Type B pancreatic cell (in vitro differentiated cells): ENCODE measurements at regions not wholly inside any gene's neighbourhood (a gene's known extent, or its start where the extent isn't known, plus 50 kb on each side); places are given as distances from the start of the nearest gene placed in this dataset.

Experiments
- DNase-seq: peaks from one replicate; pipeline ENCODE4 v3.0.0; 2021; ENCODE audit warnings: mixed read lengths; ENCODE audit not compliant: unreplicated experiment; ENCODE audit errors: extremely low spot score
- H3K27ac Mint-ChIP-seq: 2 replicates; pipeline ENCODE4 v1.8.0; 2021; ENCODE audit warnings: mild to moderate bottlenecking, mixed read lengths
- H3K27me3 Mint-ChIP-seq: 2 replicates; pipeline ENCODE4 v1.8.0; 2021; ENCODE audit warnings: mixed read lengths
- H3K36me3 Mint-ChIP-seq: 2 replicates; pipeline ENCODE4 v1.8.0; 2021; ENCODE audit warnings: mixed read lengths
- H3K4me1 Mint-ChIP-seq: one replicate; pipeline ENCODE4 v1.8.0; 2021; ENCODE audit warnings: mixed read lengths; ENCODE audit not compliant: unreplicated experiment
- H3K4me3 Mint-ChIP-seq: 2 replicates; pipeline ENCODE4 v1.8.0; 2021; ENCODE audit warnings: mild to moderate bottlenecking, mixed read lengths
- H3K9me3 Mint-ChIP-seq: 2 replicates; pipeline ENCODE4 v1.8.0; 2021; ENCODE audit warnings: mixed read lengths
- TF ChIP-seq, protein P1 (sequence below): fragments of 200-600 bp; sonication (generic); conservative IDR thresholded peaks from 2 replicates; pipeline ENCODE4 v1.5.0; 2021; ENCODE audit warnings: antibody characterized with exemption, mild to moderate bottlenecking

DNA sequence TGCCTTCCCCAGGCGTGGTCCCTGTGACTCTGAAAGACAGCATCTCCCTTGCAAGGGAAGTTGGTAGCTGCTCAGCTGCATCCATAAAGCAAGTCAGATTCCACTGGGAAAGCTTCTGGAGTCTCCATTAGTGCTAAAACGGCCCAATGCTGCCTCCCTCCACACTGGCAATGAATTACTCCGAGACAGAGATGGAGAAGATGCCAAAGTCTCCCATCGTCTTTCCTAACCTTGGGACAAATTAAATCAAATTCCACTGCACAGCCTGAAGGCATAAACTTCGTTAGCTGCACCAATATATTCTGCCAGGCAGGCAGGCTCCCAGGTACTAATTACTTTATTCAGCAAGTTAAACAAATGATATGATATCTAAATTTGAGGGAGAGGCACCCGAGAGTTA is 106.3 kb upstream of the GJB5 start:
- peaks cover 82% of the 10 kb centered on the region for H3K27me3 Mint-ChIP-seq
- TF ChIP-seq, protein P1, sequence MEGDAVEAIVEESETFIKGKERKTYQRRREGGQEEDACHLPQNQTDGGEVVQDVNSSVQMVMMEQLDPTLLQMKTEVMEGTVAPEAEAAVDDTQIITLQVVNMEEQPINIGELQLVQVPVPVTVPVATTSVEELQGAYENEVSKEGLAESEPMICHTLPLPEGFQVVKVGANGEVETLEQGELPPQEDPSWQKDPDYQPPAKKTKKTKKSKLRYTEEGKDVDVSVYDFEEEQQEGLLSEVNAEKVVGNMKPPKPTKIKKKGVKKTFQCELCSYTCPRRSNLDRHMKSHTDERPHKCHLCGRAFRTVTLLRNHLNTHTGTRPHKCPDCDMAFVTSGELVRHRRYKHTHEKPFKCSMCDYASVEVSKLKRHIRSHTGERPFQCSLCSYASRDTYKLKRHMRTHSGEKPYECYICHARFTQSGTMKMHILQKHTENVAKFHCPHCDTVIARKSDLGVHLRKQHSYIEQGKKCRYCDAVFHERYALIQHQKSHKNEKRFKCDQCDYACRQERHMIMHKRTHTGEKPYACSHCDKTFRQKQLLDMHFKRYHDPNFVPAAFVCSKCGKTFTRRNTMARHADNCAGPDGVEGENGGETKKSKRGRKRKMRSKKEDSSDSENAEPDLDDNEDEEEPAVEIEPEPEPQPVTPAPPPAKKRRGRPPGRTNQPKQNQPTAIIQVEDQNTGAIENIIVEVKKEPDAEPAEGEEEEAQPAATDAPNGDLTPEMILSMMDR: no peak
- no peak overlapping the region for H3K4me3 Mint-ChIP-seq

DNA sequence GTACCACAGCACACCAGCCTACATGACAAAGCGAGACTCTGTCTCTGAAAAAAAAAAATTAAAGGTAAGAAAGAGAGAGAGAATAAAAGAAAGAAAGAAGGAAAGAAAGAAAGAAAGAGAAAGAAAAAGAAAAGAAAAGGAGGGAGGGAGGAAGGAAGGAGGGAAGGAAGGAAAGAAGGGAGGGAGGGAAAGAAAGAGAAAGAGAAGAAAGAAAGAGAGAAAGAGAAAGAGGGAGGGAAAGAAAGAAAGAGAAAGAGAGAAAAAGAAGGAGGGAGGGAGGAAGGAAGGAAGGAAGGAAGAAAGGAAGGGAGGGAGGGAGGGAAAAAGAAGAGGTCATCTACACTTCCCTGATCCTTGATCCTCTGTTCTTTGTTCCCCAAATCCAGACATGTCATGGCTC is 104.8 kb upstream of the GJB5 start:
- DNase-seq: no peak
- H3K27ac Mint-ChIP-seq: no peak overlapping the region
- H3K27me3 Mint-ChIP-seq: peaks cover 83% of the 10 kb centered on the region
- TF ChIP-seq, protein P1: no peak
- H3K4me3 Mint-ChIP-seq: no peak overlapping the region
- H3K36me3 Mint-ChIP-seq: no peaks in the 10 kb centered on the region
- H3K4me1 Mint-ChIP-seq: no peaks in the 10 kb centered on the region
- H3K9me3 Mint-ChIP-seq: no peaks in the 10 kb centered on the region

More for the DNA sequence above, 106.3 kb upstream of the GJB5 start:
- no peak for DNase-seq
- H3K9me3 Mint-ChIP-seq: no peaks in the 10 kb centered on the region
- no peak overlapping the region for H3K27ac Mint-ChIP-seq
- H3K36me3 Mint-ChIP-seq: no peaks in the 10 kb centered on the region
- no peaks in the 10 kb centered on the region for H3K4me1 Mint-ChIP-seq

DNA sequence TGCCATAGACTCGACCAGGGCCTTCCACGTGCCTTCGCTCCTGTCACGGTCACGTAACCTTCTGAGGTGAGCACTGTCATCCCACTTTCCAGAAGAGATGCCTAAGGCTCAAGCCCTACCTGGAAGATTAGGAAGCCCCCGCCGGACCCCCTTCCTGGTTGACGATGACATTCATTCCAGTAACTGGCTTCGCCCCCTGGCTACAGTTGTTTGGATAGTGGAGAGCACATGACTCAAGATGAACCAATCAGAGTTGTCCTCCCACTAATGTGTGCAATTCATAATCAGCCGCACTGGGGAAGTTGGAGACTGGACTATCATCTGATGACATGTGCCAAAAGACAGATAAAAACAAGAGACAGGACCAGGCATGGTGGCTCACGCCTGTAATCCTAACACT is 104.0 kb upstream of the GJB5 start:
- DNase-seq: no peak
- Mint-ChIP-seq H3K4me1 (no peaks in the 10 kb centered on the region), H3K4me3 (no peak overlapping the region), H3K36me3 (no peaks in the 10 kb centered on the region), H3K27me3 (peaks cover 83% of the 10 kb centered on the region), H3K9me3 (no peaks in the 10 kb centered on the region), H3K27ac (no peak overlapping the region)
- TF ChIP-seq, protein P1: no peak

DNA sequence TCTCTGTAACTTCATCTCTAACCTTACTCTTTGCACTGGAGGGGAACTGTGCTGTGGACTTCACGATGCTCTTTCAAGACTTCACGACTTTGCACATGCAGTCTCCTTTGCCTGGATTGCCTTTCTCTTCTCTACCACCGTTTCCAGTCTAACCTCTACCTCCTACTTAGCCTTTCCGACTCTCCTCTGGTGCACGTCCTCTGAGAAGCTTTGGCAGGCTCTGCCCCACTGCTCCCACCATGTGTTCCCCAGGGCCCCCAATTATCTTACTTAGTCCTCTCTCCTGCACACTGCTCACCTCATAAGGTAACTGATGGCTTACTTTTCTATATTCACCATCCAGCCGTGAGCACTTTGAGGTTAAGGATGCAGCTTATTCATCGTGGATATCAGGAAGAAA is 101.7 kb upstream of the GJB5 start:
- TF ChIP-seq, protein P1: no peak
- no peak for DNase-seq
- no peak overlapping the region for H3K4me3 Mint-ChIP-seq
- H3K4me1 Mint-ChIP-seq: no peaks in the 10 kb centered on the region
- peaks cover 81% of the 10 kb centered on the region for H3K27me3 Mint-ChIP-seq
- no peak overlapping the region for H3K27ac Mint-ChIP-seq
- no peaks in the 10 kb centered on the region for H3K36me3 Mint-ChIP-seq
- no peaks in the 10 kb centered on the region for H3K9me3 Mint-ChIP-seq

DNA sequence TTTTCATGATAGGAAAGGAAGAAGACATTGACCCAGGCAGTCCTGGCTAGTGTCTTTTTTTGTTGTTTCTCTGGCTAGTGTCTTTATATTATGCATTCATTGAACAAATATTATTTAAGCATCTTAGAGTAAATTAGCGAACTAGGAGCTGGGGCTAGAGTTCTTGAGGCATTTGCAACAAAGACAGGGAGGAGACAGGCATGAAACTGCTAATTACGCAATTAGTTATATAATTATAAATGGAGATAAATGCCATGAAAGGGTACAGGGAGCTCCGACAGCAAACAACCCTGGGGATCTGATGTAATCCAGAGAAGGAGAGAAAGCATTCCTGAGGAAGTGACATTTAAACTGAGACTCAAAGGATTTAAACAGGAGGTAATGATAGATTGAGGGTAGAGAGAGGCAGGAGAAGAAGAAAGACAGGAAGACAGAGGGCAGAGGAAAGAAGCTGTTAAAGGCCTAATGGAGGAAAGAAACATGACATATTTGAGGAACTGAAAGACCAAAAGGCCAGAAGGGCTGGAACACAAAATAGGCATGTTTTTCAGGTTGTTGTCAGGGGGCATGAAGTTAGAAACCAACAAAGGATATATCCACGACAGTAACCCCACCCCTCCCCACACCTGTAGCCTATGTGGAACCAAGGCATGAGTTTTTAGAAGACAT is 99.5 kb upstream of the GJB5 start:
- no peak overlapping the region for H3K27ac Mint-ChIP-seq
- H3K36me3 Mint-ChIP-seq: no peaks in the 10 kb centered on the region
- no peak for DNase-seq
- peaks cover 76% of the 10 kb centered on the region for H3K27me3 Mint-ChIP-seq
- no peaks in the 10 kb centered on the region for H3K9me3 Mint-ChIP-seq
- TF ChIP-seq, protein P1: no peak
- H3K4me3 Mint-ChIP-seq: no peak overlapping the region
- H3K4me1 Mint-ChIP-seq: no peaks in the 10 kb centered on the region

DNA sequence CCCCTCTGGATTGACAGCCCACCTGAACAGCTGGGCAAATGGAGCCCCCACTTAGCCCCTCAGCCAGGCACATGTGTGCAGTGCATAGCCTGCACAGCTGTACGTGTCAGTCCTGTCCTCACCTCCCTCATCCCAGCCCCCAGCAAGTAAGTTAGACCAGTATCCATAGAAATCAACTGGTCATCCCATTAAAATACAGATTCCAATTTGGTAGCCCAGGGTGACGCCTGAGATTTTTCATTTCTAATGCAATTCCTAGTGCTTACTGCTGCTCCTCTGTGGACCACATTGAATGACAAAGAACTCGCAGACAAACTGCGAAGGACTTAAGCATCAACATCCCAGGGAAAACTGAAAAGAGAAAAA is 99.0 kb upstream of the GJB5 start:
- no peak for DNase-seq
- Mint-ChIP-seq H3K27ac (no peak overlapping the region), H3K4me1 (no peaks in the 10 kb centered on the region), H3K36me3 (no peaks in the 10 kb centered on the region), H3K4me3 (no peak overlapping the region), H3K27me3 (peaks cover 77% of the 10 kb centered on the region), H3K9me3 (no peaks in the 10 kb centered on the region)
- TF ChIP-seq, protein P1: no peak
